Hepatocyte (in vitro differentiated cells): ENCODE measurements at regions not wholly inside any gene's neighbourhood (a gene's known extent, or its start where the extent isn't known, plus 50 kb on each side); places are given as distances from the start of the nearest gene placed in this dataset.
"Not testable (repeated sequence)": the region's sequence is repeated elsewhere in the genome, so short reads cannot be mapped to it uniquely, and the experiment has no call there.

Experiments
- DNase-seq: peaks from one replicate; pipeline ENCODE4 v3.0.0-alpha.2; 2016; ENCODE audit warnings: low spot score
- H2AFZ ChIP-seq: fragments of 200-600 bp; sonication (generic); 2 replicates; pipeline ENCODE4 v1.6.0; 2016; ENCODE audit warnings: antibody characterized with exemption, mild to moderate bottlenecking
- H3K27ac ChIP-seq: fragments of 200-600 bp; sonication (generic); 2 replicates; pipeline ENCODE4 v1.5.1; 2016; ENCODE audit warnings: mild to moderate bottlenecking
- H3K27me3 ChIP-seq: fragments of 200-600 bp; sonication (generic); 2 replicates; pipeline ENCODE4 v1.6.1; 2016
- H3K36me3 ChIP-seq: fragments of 200-600 bp; sonication (generic); replicated peaks from 2 replicates; pipeline ENCODE4 v1.5.1; 2016; ENCODE audit warnings: low read depth; ENCODE audit not compliant: insufficient read depth
- H3K4me1 ChIP-seq: fragments of 200-600 bp; sonication (generic); 2 replicates; pipeline ENCODE4 v1.5.1; 2016; ENCODE audit warnings: mild to moderate bottlenecking, moderate library complexity; ENCODE audit not compliant: insufficient read depth
- H3K4me2 ChIP-seq: fragments of 200-600 bp; sonication (generic); 2 replicates; pipeline ENCODE4 v1.6.0; 2016
- H3K4me3 ChIP-seq: fragments of 200-600 bp; sonication (generic); 2 replicates; pipeline ENCODE4 v1.5.1; 2016; ENCODE audit warnings: mild to moderate bottlenecking
- H3K79me2 ChIP-seq: fragments of 200-600 bp; sonication (generic); 2 replicates; pipeline ENCODE4 v1.6.0; 2017; ENCODE audit warnings: mild to moderate bottlenecking
- H3K9me2 ChIP-seq: fragments of 200-600 bp; sonication (generic); replicated peaks from 2 replicates; pipeline ENCODE4 v1.6.0; 2017; ENCODE audit warnings: mild to moderate bottlenecking; ENCODE audit not compliant: insufficient read depth
- H3K9me3 ChIP-seq: fragments of 200-600 bp; sonication (generic); 2 replicates; pipeline ENCODE4 v1.5.1; 2016; ENCODE audit warnings: low read depth, mild to moderate bottlenecking
- H4K20me1 ChIP-seq: fragments of 200-600 bp; sonication (generic); 2 replicates; pipeline ENCODE4 v1.6.0; 2016; ENCODE audit warnings: mild to moderate bottlenecking; ENCODE audit not compliant: insufficient read depth, poor library complexity, severe bottlenecking
- EZH2 ChIP-seq: fragments of 200-600 bp; sonication (generic); IDR thresholded peaks from 2 replicates; pipeline ENCODE4 v1.6.1; 2016; ENCODE audit warnings: antibody characterized with exemption, mild to moderate bottlenecking, borderline replicate concordance
- EZH2phosphoT487 ChIP-seq: fragments of 200-600 bp; sonication (generic); IDR thresholded peaks from one replicate; pipeline ENCODE4 v1.6.1; 2018; ENCODE audit warnings: antibody characterized with exemption, mild to moderate bottlenecking, low read depth, moderate library complexity; ENCODE audit not compliant: unreplicated experiment, severe bottlenecking
- WGBS: methylation state at CpG from one replicate; pipeline ENCODE4 v1.1.6; 2016; ENCODE audit warnings: low lambda C conversion rate; ENCODE audit errors: missing lambda C conversion rate; 5-methylcytosine and 5-hydroxymethylcytosine counted together
- TF ChIP-seq, protein P1 (sequence below): fragments of 200-600 bp; sonication (generic); IDR thresholded peaks from 2 replicates; pipeline ENCODE4 v1.5.1; 2016; ENCODE audit warnings: antibody characterized with exemption, mild to moderate bottlenecking; ENCODE audit not compliant: poor library complexity

DNA sequence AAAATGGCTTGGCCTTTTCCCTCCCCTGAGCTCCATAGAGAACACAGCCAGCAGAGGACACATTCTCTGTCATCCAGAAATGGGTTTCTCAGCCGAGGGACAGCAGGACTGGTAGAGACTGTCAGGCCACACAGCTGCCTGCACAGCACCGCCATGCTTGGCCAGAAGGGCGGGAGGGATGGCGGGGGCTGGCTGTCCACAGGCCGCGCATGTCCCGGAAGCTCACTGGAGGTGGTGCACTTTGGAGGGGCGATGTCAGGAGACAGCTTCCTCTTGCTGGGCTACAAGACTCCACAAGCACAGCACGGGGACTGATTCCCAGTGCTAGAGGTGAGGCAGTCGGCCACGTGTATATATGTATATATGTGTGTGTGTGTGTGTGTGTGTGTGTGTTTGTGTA lies 125.3 kb downstream of the GOLGA6L4 start:
- H3K27ac ChIP-seq, H2AFZ ChIP-seq, H3K27me3 ChIP-seq, H3K4me1 ChIP-seq, H3K79me2 ChIP-seq, H3K9me2 ChIP-seq, H4K20me1 ChIP-seq, H3K9me3 ChIP-seq, DNase-seq, H3K4me2 ChIP-seq, H3K36me3 ChIP-seq, H3K4me3 ChIP-seq: not testable (repeated sequence)
- no CpG with 5 or more reads among the region's 11 CpGs for WGBS

DNA sequence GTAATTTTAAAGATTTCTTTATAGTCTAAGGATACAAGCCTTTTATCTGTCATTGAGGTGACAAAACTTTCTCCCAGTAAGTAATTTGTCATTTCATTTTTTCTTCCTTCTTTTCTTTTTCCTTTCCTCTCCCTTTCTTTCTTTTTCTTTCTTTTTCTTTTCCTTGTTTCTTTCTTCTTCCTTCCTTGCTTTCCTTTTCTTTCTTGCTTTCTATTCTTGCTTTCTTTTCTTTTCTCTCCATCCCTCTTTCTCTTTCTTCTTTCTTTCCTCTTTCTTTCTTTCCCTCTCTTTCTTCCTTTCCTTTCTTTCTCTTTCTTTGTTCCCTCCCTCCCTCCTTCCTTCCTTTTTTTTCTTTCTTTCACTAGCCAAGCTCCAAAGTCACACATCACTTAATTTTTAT lies 148.8 kb downstream of the GOLGA6L4 start:
- H3K36me3 ChIP-seq, H3K4me1 ChIP-seq, H3K4me3 ChIP-seq, H3K9me2 ChIP-seq, H3K9me3 ChIP-seq, H2AFZ ChIP-seq, H3K79me2 ChIP-seq, H3K27ac ChIP-seq, H3K27me3 ChIP-seq, H4K20me1 ChIP-seq, DNase-seq, H3K4me2 ChIP-seq: not testable (repeated sequence)

DNA sequence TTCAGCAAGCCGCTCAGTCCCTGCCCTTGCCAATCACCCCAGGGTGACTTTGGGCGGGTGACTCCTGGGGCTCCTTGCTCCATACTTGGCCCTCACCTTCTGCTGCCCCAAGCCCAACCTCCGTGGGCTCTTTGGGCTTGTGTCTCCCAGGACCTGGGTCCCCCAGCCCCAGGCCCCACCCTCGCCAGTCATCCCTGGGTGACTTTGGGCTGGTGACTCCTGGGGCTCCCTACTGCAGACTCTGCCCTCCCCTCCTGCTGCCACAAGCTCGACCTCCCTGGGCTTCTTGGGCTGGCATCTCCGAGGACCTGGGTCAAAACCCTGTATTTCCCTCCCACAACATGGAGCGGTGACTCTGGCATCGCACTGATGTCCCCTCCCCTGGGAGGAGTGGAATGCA lies 151.5 kb downstream of the GOLGA6L4 start:
- Histone ChIP-seq H3K4me2 (no peak overlapping the region), H3K27me3 (peaks cover 6% of the 10 kb centered on the region), H3K9me2 (no peaks in the 10 kb centered on the region), H4K20me1 (no peaks in the 10 kb centered on the region), H3K4me3 (no peak overlapping the region), H2AFZ (no peak overlapping the region), H3K4me1 (no peaks in the 10 kb centered on the region), H3K79me2 (no peaks in the 10 kb centered on the region), H3K36me3 (no peaks in the 10 kb centered on the region), H3K27ac (no peak overlapping the region), H3K9me3 (no peaks in the 10 kb centered on the region)
- TF ChIP-seq, protein P1, sequence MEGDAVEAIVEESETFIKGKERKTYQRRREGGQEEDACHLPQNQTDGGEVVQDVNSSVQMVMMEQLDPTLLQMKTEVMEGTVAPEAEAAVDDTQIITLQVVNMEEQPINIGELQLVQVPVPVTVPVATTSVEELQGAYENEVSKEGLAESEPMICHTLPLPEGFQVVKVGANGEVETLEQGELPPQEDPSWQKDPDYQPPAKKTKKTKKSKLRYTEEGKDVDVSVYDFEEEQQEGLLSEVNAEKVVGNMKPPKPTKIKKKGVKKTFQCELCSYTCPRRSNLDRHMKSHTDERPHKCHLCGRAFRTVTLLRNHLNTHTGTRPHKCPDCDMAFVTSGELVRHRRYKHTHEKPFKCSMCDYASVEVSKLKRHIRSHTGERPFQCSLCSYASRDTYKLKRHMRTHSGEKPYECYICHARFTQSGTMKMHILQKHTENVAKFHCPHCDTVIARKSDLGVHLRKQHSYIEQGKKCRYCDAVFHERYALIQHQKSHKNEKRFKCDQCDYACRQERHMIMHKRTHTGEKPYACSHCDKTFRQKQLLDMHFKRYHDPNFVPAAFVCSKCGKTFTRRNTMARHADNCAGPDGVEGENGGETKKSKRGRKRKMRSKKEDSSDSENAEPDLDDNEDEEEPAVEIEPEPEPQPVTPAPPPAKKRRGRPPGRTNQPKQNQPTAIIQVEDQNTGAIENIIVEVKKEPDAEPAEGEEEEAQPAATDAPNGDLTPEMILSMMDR = no peak
- TF ChIP-seq EZH2phosphoT487 (no peak), EZH2 (no peak)
- DNase-seq = no peak
- 81% methylated on average over 8 of the region's 8 CpGs for WGBS

DNA sequence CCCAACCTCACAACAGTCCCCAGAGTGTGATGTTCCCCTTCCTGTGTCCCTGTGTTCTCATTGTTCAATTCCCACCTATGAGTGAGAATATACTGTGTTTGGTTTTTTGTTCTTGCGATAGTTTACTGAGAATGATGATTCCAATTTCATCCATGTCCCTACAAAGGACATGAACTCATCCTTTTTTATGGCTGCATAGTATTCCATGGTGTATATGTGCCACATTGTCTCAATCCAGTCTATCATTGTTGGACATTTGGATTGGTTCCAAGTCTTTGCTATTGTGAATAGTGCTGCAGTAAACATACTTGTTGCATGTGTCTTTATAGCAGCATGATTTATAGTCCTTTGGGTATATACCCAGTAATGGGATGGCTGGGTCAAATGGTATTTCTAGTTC lies 152.6 kb downstream of the GOLGA6L4 start:
- not testable (repeated sequence) for H3K4me2 ChIP-seq, H3K9me2 ChIP-seq, H3K4me1 ChIP-seq, H3K36me3 ChIP-seq, H2AFZ ChIP-seq, H3K79me2 ChIP-seq, H3K27ac ChIP-seq, DNase-seq, H3K27me3 ChIP-seq, H3K9me3 ChIP-seq, H4K20me1 ChIP-seq, H3K4me3 ChIP-seq
- 88% methylated on average over 1 of the region's 1 CpG for WGBS

DNA sequence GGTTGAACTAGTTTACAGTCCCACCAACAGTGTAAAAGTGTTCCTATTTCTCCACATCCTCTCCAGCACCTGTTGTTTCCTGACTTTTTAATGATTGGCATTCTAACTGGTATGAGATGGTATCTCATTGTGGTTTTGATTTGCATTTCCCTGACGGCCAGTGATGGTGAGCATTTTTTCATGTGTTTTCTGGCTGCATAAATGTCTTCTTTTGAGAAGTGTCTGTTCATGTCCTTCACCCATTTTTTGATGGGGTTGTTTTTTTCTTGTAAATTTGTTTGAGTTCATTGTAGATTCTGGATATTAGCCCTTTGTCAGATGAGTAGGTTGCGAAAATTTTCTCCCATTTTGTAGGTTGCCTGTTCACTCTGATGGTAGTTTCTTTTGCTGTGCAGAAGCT lies 153.1 kb downstream of the GOLGA6L4 start:
- not testable (repeated sequence) for H3K4me1 ChIP-seq, H3K27me3 ChIP-seq, H3K36me3 ChIP-seq, H2AFZ ChIP-seq, H3K4me3 ChIP-seq, H3K79me2 ChIP-seq, H3K4me2 ChIP-seq, H3K27ac ChIP-seq, H3K9me3 ChIP-seq, H4K20me1 ChIP-seq, H3K9me2 ChIP-seq, DNase-seq
- WGBS = 85% methylated on average over 1 of the region's 2 CpGs

DNA sequence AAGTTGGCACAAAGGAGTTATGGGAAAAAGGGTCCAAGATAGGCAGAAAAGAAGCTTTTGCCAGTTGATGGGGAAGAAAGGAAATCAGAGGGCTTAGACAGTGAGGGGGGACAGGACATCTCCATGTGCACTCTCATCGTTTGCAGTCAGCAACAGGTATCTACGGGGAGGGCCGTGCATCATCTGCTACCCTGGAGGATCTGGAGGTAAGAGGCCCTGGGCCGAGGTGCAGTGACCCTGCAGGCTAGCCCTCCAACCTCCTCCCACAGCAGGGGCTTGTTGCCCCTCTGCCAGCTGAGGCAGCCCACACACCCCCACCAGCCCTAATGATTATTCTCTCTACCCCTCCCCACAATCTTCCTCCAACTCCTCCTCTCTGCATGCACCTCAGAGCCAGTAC lies 154.8 kb downstream of the GOLGA6L4 start:
- H3K4me3 ChIP-seq, H4K20me1 ChIP-seq, DNase-seq, H3K27me3 ChIP-seq, H3K79me2 ChIP-seq, H3K9me2 ChIP-seq, H3K36me3 ChIP-seq, H2AFZ ChIP-seq, H3K27ac ChIP-seq, H3K4me1 ChIP-seq, H3K9me3 ChIP-seq, H3K4me2 ChIP-seq: not testable (repeated sequence)
- 87% methylated on average over 4 of the region's 4 CpGs for WGBS
